Gastrocnemius medialis (tissue), 4 donors: ENCODE measurements at regions not wholly inside any gene's neighbourhood (a gene's known extent, or its start where the extent isn't known, plus 50 kb on each side); places are given as distances from the start of the nearest gene placed in this dataset.

ENCODE experiments used
- ATAC-seq, 2 donors: fragments of 150-250 bp; one replicate each; pipeline ENCODE4 v1.9.1; 2016
- DNase-seq, 2 donors: peaks; one replicate each; pipeline ENCODE4 v3.0.0-alpha.2; 2019
- H3K27ac ChIP-seq, 4 donors: fragments of 200-600 bp; sonication (generic); 1 replicate in 1 of 4; 2 replicates in 3 of 4; pipeline ENCODE4 v1.5.1; 2016 to 2018; ENCODE audit warnings: mild to moderate bottlenecking in 2 of 4, moderate library complexity in 1 of 4
- H3K27me3 ChIP-seq, 3 donors: fragments of 200-600 bp; sonication (generic) in 2 of 3; 1 replicate in 1 of 3; 2 replicates in 2 of 3; pipeline versions ENCODE4 v1.5.1 to v1.6.0; 2016 to 2019; ENCODE audit warnings: mild to moderate bottlenecking in 1 of 3, moderate library complexity in 1 of 3
- H3K36me3 ChIP-seq, 2 donors: fragments of 200-600 bp; sonication (generic) in 1 of 2; one replicate each; pipeline ENCODE4 v1.5.1; 2017 to 2018
- H3K4me1 ChIP-seq, 2 donors: fragments of 200-600 bp; sonication (generic) in 1 of 2; one replicate each; pipeline ENCODE4 v1.5.1; 2016 to 2017; ENCODE audit warnings: mild to moderate bottlenecking in 2 of 2
- H3K4me3 ChIP-seq, 4 donors: fragments of 200-600 bp; sonication (generic) in 3 of 4; 1 replicate in 1 of 4; 2 replicates in 3 of 4; pipeline ENCODE4 v1.5.1; 2016 to 2019; ENCODE audit warnings: mild to moderate bottlenecking in 2 of 4
- H3K9me3 ChIP-seq, 3 donors: fragments of 200-600 bp; sonication (generic) in 2 of 3; 1 replicate in 1 of 3; 2 replicates in 2 of 3; pipeline ENCODE4 v1.5.1; 2016 to 2019
- POLR2A ChIP-seq, 2 donors: fragments of 450-650 bp; IDR thresholded peaks; one replicate each; pipeline ENCODE4 v1.6.1; 2017; ENCODE audit warnings: antibody characterized with exemption in 2 of 2, mild to moderate bottlenecking in 2 of 2, moderate library complexity in 2 of 2
- in situ Hi-C, 4 donors: fragments of 200-750 bp; cut with MboI; loops; one replicate each; pipeline versions ENCODE4 v1.15.0 to v1.8.0; 2017; ENCODE audit warnings: low sequenced_read_pairs in 4 of 4
- intact Hi-C: fragments of 100-400 bp; cut with DNase I; formaldehyde crosslinking; loops from one replicate; pipeline ENCODE4 v1.15.1; 2023; ENCODE audit warnings: low total_unique reads
- TF ChIP-seq, protein P1 (sequence below), 5 experiments: fragments of 450-650 bp in 3 of 5; fragments of 200-600 bp in 2 of 5; sonication (generic) in 2 of 5; IDR thresholded peaks in 4 of 5; conservative IDR thresholded peaks in 1 of 5; 1 replicate in 4 of 5; 2 replicates in 1 of 5; pipeline ENCODE4 v1.5.1; 2016 to 2019; ENCODE audit warnings: antibody characterized with exemption in 5 of 5, mild to moderate bottlenecking in 3 of 5, moderate library complexity in 3 of 5

DNA sequence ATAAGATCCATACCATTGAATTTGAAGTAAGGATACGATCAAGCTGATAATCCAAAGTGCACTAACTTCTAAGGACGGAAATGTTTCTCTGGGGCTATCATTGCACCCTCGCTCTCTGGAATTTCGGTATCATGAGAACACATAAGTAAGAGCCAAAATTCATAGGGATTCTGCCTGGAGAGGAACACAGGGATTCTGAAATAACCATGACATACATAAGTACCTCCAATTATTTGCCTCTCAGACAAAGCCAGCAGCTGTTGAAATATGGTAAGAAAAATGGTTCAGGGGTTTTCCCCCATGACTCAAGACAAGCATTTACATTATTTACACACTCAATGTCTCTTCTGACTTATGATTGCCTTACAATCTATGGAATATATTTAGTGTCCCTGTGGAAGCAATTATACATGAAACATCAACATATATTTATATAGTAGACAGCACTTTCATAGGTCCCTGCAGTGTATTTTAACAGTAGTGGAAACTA, 1123.6 kb upstream of the SEL1L start:
- ATAC-seq (no peak), DNase-seq (no peak)
- Histone ChIP-seq H3K27ac (no peak overlapping the region), H3K4me3 (no peak overlapping the region), H3K27me3 (no peaks in the 10 kb centered on the region), H3K9me3 (no peaks in the 10 kb centered on the region), H3K4me1 (no peaks in the 10 kb centered on the region), H3K36me3 (no peaks in the 10 kb centered on the region)
- in situ Hi-C loops (no loop called here), intact Hi-C loops (no loop called here)
- TF ChIP-seq, protein P1, sequence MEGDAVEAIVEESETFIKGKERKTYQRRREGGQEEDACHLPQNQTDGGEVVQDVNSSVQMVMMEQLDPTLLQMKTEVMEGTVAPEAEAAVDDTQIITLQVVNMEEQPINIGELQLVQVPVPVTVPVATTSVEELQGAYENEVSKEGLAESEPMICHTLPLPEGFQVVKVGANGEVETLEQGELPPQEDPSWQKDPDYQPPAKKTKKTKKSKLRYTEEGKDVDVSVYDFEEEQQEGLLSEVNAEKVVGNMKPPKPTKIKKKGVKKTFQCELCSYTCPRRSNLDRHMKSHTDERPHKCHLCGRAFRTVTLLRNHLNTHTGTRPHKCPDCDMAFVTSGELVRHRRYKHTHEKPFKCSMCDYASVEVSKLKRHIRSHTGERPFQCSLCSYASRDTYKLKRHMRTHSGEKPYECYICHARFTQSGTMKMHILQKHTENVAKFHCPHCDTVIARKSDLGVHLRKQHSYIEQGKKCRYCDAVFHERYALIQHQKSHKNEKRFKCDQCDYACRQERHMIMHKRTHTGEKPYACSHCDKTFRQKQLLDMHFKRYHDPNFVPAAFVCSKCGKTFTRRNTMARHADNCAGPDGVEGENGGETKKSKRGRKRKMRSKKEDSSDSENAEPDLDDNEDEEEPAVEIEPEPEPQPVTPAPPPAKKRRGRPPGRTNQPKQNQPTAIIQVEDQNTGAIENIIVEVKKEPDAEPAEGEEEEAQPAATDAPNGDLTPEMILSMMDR (IDR thresholded peaks at IDR 0.05 in 4 of 5, conservative IDR thresholded peaks at IDR 0.05 in 1 of 5): no peak
- TF ChIP-seq POLR2A (IDR thresholded peaks at IDR 0.05): no peak

DNA sequence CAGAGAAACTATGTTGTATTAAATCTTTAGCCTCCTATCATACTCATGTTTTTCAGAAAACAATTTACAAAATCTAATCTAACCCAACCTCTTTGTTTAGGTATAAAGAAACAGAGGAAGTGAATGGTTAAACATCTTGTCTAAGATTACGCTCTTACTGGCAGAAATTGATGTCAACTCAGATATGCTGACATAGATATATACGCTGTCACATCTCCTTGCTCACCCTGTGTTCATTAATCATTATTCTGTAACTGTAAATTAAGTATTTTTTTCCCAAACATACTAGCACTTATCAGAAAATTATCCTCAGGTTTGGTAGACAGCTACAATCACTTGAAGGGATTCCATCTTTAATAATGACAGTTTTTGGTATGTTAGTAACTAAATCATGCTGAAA, 1127.6 kb upstream of the SEL1L start:
- Histone ChIP-seq H3K4me3 (no peak overlapping the region), H3K4me1 (no peaks in the 10 kb centered on the region), H3K27ac (no peak overlapping the region), H3K27me3 (no peaks in the 10 kb centered on the region), H3K9me3 (no peaks in the 10 kb centered on the region), H3K36me3 (no peaks in the 10 kb centered on the region)
- DNase-seq (no peak), ATAC-seq (no peak)
- in situ Hi-C loops (no loop called here), intact Hi-C loops (no loop called here)
- no peak for TF ChIP-seq POLR2A (IDR thresholded peaks at IDR 0.05)
- TF ChIP-seq, protein P1 (IDR thresholded peaks at IDR 0.05 in 4 of 5, conservative IDR thresholded peaks at IDR 0.05 in 1 of 5): no peak

DNA sequence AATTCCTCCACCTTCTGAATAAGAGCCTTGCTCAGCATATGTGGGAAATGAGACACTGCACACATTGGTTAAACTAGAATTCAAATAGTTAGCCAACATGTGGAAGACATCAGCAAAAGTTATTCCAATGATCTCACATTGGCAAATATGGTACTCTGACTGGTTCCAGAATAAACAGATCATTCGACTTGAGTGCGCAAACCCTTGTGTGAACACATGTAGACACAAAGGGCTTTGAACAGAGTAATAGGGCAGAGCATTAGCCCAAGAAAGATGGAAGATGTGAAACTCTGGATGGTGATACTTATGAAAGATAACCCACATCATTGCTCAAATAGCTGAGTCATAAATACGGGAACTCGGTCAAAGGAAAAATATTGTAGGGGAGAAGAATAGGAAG, 1133.4 kb upstream of the SEL1L start:
- no peak for DNase-seq
- no peaks in the 10 kb centered on the region for H3K9me3 ChIP-seq
- H3K4me1 ChIP-seq: no peaks in the 10 kb centered on the region
- no peak overlapping the region for H3K4me3 ChIP-seq
- H3K36me3 ChIP-seq: no peaks in the 10 kb centered on the region
- H3K27ac ChIP-seq: no peak overlapping the region
- no peak for TF ChIP-seq POLR2A (IDR thresholded peaks at IDR 0.05)
- TF ChIP-seq, protein P1 (IDR thresholded peaks at IDR 0.05 in 4 of 5, conservative IDR thresholded peaks at IDR 0.05 in 1 of 5): no peak
- ATAC-seq: peak in 1 of 2 donors; percentile 36
- in situ Hi-C loops (no loop called here), intact Hi-C loops (no loop called here)
- no peaks in the 10 kb centered on the region for H3K27me3 ChIP-seq

DNA sequence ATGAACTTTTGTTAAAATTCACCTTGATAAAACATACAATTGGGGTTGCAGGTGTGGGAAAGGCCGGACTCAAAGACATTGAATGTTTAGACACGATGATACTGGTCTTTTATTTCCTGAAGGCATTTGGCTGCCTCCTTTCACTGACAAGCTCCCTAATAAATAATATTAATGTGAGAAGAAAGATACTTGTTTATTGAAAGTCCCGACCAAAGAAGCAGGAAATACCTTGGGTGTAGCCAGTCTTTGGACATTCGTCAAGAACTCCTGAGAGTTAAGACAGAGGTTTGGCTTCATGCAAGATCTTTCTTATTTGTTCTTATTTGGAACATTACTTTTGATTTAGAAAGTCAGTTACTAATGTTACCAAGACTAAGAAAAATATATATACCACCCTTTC, 1133.8 kb upstream of the SEL1L start:
- intact Hi-C loops (no loop called here), in situ Hi-C loops (no loop called here)
- ATAC-seq: no peak
- no peak overlapping the region for H3K27ac ChIP-seq
- no peak for TF ChIP-seq POLR2A (IDR thresholded peaks at IDR 0.05)
- TF ChIP-seq, protein P1 (IDR thresholded peaks at IDR 0.05 in 4 of 5, conservative IDR thresholded peaks at IDR 0.05 in 1 of 5): no peak
- no peaks in the 10 kb centered on the region for H3K27me3 ChIP-seq
- no peaks in the 10 kb centered on the region for H3K4me1 ChIP-seq
- H3K36me3 ChIP-seq: no peaks in the 10 kb centered on the region
- H3K4me3 ChIP-seq: no peak overlapping the region
- H3K9me3 ChIP-seq: no peaks in the 10 kb centered on the region
- DNase-seq: no peak

DNA sequence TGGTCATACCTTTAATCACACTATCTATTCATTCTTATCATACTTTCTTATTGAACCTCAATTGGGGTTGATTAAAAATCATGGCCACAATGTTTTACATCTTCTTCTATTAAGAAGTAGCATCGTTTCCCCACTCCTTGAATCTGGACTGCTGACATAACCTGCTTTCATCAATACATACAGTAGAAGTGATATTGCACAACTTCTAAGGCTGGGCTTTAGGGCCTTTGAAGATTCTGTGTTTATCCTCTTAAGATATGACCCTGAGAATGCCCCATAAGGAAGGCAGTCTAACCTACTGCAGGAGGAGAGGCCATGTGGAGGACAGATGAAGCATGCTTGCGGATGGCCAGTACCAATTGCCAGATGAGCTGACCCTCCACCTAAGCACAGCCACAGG, 1142.8 kb upstream of the SEL1L start:
- no peaks in the 10 kb centered on the region for H3K27me3 ChIP-seq
- no peak overlapping the region for H3K27ac ChIP-seq
- H3K4me1 ChIP-seq: no peaks in the 10 kb centered on the region
- in situ Hi-C loops: no loop called here
- DNase-seq (no peak), ATAC-seq (no peak)
- TF ChIP-seq, protein P1 (IDR thresholded peaks at IDR 0.05 in 4 of 5, conservative IDR thresholded peaks at IDR 0.05 in 1 of 5): no peak
- no peaks in the 10 kb centered on the region for H3K36me3 ChIP-seq
- H3K4me3 ChIP-seq: no peak overlapping the region
- no peaks in the 10 kb centered on the region for H3K9me3 ChIP-seq
- intact Hi-C loops: no loop called here
